ENCODE measurements at regions not wholly inside any gene's neighbourhood (a gene's known extent, or its start where the extent isn't known, plus 50 kb on each side); places are given as distances from the start of the nearest gene placed in this dataset.

DNA sequence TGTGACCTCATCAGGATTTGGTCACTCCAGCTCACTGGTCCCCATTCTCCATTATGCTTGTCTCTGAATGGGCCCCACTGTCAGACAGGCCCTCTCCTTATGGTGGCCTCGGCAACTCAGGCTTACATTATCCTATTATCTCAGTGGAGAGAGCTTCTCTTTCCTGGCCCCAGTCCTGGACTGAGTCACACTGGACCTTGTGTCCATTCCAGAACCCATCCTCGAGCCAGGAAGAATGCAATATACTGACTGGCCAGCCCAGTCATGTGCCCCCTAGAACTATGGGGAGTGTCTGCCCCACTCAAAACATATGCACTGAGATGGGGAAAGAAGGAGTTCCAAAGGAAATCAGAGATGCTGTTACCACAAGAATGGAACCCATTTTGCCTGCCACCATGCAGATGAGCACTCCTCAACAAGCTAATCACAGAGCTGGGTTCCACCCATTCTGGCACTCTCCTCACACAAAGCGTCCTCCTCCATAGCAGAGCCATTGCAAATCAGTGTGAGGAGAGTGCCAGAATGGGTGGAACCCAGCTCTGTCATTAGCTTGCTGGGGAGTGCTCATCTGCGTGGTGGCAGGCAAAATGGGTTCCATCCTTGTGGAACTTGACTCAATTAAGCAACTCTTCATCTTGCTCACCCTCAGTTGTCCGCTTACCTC, 71.9 kb downstream of the CHRNA1 start:
- TF ChIP-seq, protein P1, sequence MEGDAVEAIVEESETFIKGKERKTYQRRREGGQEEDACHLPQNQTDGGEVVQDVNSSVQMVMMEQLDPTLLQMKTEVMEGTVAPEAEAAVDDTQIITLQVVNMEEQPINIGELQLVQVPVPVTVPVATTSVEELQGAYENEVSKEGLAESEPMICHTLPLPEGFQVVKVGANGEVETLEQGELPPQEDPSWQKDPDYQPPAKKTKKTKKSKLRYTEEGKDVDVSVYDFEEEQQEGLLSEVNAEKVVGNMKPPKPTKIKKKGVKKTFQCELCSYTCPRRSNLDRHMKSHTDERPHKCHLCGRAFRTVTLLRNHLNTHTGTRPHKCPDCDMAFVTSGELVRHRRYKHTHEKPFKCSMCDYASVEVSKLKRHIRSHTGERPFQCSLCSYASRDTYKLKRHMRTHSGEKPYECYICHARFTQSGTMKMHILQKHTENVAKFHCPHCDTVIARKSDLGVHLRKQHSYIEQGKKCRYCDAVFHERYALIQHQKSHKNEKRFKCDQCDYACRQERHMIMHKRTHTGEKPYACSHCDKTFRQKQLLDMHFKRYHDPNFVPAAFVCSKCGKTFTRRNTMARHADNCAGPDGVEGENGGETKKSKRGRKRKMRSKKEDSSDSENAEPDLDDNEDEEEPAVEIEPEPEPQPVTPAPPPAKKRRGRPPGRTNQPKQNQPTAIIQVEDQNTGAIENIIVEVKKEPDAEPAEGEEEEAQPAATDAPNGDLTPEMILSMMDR (IDR thresholded peaks at IDR 0.05), result no peak
- TF ChIP-seq POLR2A (IDR thresholded peaks at IDR 0.05), result no peak
